ENCODE measurements at regions not wholly inside any gene's neighbourhood (a gene's known extent, or its start where the extent isn't known, plus 50 kb on each side); places are given as distances from the start of the nearest gene placed in this dataset.

DNA sequence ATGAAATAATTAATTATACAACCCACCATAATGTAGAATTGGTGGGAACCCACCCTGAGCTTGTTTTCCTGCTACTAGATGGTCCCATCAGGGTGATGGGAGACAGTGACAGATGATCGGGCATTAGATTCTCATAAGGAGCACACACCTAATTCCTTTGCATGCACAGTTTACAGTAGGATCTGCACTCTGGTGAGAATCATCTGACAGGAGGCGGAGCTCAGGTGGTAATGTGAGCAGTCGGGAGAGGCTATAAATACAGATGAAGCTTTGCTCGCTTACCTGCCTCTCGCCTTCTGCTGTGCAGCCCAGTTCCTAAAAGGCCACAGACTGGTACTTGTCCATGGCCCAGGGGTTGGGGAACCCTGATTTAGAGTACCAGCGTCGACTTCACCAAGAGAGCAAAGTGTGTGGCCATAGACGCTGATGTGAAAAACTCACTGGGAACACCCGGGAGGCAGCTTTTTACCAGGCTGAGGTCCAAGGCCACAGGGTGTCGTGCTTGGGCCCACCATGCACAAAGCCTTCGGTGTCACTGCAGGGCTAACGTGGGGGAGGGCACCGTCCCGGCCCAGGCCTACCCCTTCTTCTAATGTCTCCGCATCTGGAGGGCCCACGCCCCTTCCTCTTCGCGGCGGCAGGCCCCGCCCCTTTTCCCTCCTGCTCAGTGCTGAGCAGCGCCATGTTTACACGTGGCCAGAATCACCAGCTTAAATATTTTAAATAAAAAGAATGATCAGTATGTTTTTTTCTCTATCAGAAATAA lies 296.8 kb upstream of the HDAC4 start:
- intact Hi-C loops (cut with micrococcal nuclease): no loop called here
- Histone ChIP-seq H3K27me3 (ENCODE audit: control insufficient read depth in 2 of 2, insufficient read depth in 2 of 2, low read length in 2 of 2) (peaks cover 0 to 16% of the 10 kb centered on the region in 2 experiments; a peak in 2 of 5 replicates), H4K20me1 (replicated peaks; ENCODE audit: control insufficient read depth, insufficient read depth, low read length) (no peaks in the 10 kb centered on the region), H3K27ac (ENCODE audit: extremely low read depth, low read depth, low read length) (no peak overlapping the region), H2AFZ (ENCODE audit: low read depth, low read length) (peak overlapping the region; percentile 68), H3K36me3 (ENCODE audit: control insufficient read depth, insufficient read depth, low read length) (no peaks in the 10 kb centered on the region), H3K4me3 (no peak overlapping the region), H3K9ac (ENCODE audit: insufficient read depth in 1 of 2, low read depth in 2 of 2, low read length in 2 of 2) (no peak overlapping the region), H3K9me3 (replicated peaks; ENCODE audit: control insufficient read depth, insufficient read depth, low read depth, low read length) (no peaks in the 10 kb centered on the region), H3K9me1 (ENCODE audit: control insufficient read depth, insufficient read depth, low read length) (no peaks in the 10 kb centered on the region), H3K79me2 (ENCODE audit: control insufficient read depth, insufficient read depth, low read length) (no peaks in the 10 kb centered on the region), H3K4me1 (replicated peaks in 1 of 2; ENCODE audit: control insufficient read depth in 2 of 2, insufficient read depth in 2 of 2, low read length in 2 of 2) (peaks cover 0 to 3% of the 10 kb centered on the region in 2 experiments; a peak in 2 of 5 replicates), H3K4me2 (ENCODE audit: insufficient read depth, low read length) (0 out of 2 replicates have a peak overlapping the region, but pooled peaks have one; percentile 41)
- whole genome bisulfite sequencing (ENCODE audit: insufficient coverage, low coverage, missing lambda C conversion rate): 17% methylated on average over 17 of the region's 22 CpGs
- FAIRE-seq (no peak), ATAC-seq (peak; percentile 71), DNase-seq (ENCODE audit: extremely low read depth in 1 of 4, low spot score in 3 of 4) (peak; percentile 12 to 49 (median 27))
- CTCF ChIA-PET (ENCODE audit: low intra/inter-chr PET ratio): no interaction called here
- POLR2A ChIA-PET: no interaction called here
- BruUV-seq (replicated peaks): no TSS peak
- in situ Hi-C loops (cut with MboI): no loop called here
- peak in 1 of 3 experiments; percentile 42 for TF ChIP-seq YY1 (IDR thresholded peaks at IDR 0.05; ENCODE audit: borderline replicate concordance in 1 of 3, control insufficient read depth in 1 of 3, extremely low read depth in 1 of 3, insufficient read depth in 3 of 3, insufficient read length in 1 of 3, insufficient replicate concordance in 2 of 3, low read depth in 1 of 3, low read length in 2 of 3)
- no peak for TF ChIP-seq THAP7 (CRISPR knock-in tag; IDR thresholded peaks at IDR 0.05)
- no peak for TF ChIP-seq SAFB2 (IDR thresholded peaks at IDR 0.05; ENCODE audit: borderline replicate concordance, low read depth, low read length, severe bottlenecking)
- no peak for TF ChIP-seq ZNF12 (CRISPR knock-in tag; IDR thresholded peaks at IDR 0.05)
- 0 out of 2 replicates have a peak, but pooled peaks have one; percentile 26 for TF ChIP-seq MYC (IDR thresholded peaks at IDR 0.05; ENCODE audit: low read depth, low read length)
- TF ChIP-seq MYC (CRISPR knock-in tag; IDR thresholded peaks at IDR 0.05; ENCODE audit: borderline replicate concordance, low read depth): no peak
- no peak for TF ChIP-seq FOXJ2 (tag; IDR thresholded peaks at IDR 0.05)
- TF ChIP-seq, protein P1, sequence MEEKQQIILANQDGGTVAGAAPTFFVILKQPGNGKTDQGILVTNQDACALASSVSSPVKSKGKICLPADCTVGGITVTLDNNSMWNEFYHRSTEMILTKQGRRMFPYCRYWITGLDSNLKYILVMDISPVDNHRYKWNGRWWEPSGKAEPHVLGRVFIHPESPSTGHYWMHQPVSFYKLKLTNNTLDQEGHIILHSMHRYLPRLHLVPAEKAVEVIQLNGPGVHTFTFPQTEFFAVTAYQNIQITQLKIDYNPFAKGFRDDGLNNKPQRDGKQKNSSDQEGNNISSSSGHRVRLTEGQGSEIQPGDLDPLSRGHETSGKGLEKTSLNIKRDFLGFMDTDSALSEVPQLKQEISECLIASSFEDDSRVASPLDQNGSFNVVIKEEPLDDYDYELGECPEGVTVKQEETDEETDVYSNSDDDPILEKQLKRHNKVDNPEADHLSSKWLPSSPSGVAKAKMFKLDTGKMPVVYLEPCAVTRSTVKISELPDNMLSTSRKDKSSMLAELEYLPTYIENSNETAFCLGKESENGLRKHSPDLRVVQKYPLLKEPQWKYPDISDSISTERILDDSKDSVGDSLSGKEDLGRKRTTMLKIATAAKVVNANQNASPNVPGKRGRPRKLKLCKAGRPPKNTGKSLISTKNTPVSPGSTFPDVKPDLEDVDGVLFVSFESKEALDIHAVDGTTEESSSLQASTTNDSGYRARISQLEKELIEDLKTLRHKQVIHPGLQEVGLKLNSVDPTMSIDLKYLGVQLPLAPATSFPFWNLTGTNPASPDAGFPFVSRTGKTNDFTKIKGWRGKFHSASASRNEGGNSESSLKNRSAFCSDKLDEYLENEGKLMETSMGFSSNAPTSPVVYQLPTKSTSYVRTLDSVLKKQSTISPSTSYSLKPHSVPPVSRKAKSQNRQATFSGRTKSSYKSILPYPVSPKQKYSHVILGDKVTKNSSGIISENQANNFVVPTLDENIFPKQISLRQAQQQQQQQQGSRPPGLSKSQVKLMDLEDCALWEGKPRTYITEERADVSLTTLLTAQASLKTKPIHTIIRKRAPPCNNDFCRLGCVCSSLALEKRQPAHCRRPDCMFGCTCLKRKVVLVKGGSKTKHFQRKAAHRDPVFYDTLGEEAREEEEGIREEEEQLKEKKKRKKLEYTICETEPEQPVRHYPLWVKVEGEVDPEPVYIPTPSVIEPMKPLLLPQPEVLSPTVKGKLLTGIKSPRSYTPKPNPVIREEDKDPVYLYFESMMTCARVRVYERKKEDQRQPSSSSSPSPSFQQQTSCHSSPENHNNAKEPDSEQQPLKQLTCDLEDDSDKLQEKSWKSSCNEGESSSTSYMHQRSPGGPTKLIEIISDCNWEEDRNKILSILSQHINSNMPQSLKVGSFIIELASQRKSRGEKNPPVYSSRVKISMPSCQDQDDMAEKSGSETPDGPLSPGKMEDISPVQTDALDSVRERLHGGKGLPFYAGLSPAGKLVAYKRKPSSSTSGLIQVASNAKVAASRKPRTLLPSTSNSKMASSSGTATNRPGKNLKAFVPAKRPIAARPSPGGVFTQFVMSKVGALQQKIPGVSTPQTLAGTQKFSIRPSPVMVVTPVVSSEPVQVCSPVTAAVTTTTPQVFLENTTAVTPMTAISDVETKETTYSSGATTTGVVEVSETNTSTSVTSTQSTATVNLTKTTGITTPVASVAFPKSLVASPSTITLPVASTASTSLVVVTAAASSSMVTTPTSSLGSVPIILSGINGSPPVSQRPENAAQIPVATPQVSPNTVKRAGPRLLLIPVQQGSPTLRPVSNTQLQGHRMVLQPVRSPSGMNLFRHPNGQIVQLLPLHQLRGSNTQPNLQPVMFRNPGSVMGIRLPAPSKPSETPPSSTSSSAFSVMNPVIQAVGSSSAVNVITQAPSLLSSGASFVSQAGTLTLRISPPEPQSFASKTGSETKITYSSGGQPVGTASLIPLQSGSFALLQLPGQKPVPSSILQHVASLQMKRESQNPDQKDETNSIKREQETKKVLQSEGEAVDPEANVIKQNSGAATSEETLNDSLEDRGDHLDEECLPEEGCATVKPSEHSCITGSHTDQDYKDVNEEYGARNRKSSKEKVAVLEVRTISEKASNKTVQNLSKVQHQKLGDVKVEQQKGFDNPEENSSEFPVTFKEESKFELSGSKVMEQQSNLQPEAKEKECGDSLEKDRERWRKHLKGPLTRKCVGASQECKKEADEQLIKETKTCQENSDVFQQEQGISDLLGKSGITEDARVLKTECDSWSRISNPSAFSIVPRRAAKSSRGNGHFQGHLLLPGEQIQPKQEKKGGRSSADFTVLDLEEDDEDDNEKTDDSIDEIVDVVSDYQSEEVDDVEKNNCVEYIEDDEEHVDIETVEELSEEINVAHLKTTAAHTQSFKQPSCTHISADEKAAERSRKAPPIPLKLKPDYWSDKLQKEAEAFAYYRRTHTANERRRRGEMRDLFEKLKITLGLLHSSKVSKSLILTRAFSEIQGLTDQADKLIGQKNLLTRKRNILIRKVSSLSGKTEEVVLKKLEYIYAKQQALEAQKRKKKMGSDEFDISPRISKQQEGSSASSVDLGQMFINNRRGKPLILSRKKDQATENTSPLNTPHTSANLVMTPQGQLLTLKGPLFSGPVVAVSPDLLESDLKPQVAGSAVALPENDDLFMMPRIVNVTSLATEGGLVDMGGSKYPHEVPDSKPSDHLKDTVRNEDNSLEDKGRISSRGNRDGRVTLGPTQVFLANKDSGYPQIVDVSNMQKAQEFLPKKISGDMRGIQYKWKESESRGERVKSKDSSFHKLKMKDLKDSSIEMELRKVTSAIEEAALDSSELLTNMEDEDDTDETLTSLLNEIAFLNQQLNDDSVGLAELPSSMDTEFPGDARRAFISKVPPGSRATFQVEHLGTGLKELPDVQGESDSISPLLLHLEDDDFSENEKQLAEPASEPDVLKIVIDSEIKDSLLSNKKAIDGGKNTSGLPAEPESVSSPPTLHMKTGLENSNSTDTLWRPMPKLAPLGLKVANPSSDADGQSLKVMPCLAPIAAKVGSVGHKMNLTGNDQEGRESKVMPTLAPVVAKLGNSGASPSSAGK (IDR thresholded peaks at IDR 0.05): peak; percentile 57
- no peak for TF ChIP-seq TEAD2 (tag; IDR thresholded peaks at IDR 0.05)
